ENCODE measurements at regions not wholly inside any gene's neighbourhood (a gene's known extent, or its start where the extent isn't known, plus 50 kb on each side); places are given as distances from the start of the nearest gene placed in this dataset.

DNA sequence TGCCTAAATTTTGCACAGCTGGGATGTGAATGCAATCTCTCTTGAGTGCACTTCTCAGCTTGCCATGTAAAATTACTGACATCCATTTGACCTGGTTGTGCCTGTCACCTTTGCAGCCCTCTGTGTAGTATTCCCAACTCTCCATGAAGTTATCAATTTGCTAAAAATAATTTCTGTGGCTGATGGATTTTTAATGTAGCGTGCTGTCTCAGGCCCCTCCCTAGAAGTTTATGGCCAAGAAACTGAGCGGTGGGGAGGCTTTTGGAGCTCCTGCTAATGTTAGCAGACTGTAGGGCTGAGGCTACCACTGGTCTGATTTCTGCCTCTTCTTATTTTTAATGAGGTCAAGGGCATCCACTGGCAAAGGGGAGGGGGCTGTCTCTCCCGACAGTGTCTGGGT is 577.0 kb upstream of the DPP6 start:
- no peak overlapping the region for H3K27ac Mint-ChIP-seq
- H3K4me1 Mint-ChIP-seq = no peaks in the 10 kb centered on the region
- no peak overlapping the region for H3K4me3 Mint-ChIP-seq
- peaks cover 11 to 34% (median 18%) of the 10 kb centered on the region in 6 donors for H3K9me3 Mint-ChIP-seq
- peaks cover 0 to 4% (median 2%) of the 10 kb centered on the region in 3 donors for H3K27me3 Mint-ChIP-seq (ENCODE audit: low read depth in 3 of 3)
- no peaks in the 10 kb centered on the region for H3K36me3 Mint-ChIP-seq
- no peak for DNase-seq

DNA sequence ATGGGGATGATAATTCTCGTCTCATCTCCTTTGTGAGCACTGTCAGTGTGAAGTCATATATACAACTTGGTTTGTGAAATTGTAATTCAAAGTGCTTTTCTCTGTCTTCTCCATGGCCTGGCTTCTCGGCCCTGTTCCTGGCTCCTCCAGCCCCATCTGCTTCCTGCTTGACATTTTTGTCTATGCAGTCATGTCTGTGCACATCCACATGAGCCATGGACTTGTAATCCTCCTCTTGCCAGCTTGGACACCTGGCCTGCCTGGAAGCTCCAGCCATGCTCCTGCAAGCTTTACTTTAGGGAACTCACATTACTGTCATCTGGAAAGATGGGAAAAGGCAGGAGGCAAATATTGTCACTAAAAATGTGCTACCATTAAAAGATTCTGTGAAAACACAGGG is 576.0 kb upstream of the DPP6 start:
- H3K27me3 Mint-ChIP-seq (ENCODE audit: low read depth in 3 of 3) = peaks cover 0 to 2% (median 2%) of the 10 kb centered on the region in 3 donors
- no peak for DNase-seq
- peaks cover 5 to 27% (median 13%) of the 10 kb centered on the region in 6 donors for H3K9me3 Mint-ChIP-seq
- no peak overlapping the region for H3K4me3 Mint-ChIP-seq
- no peaks in the 10 kb centered on the region for H3K36me3 Mint-ChIP-seq
- H3K4me1 Mint-ChIP-seq = no peaks in the 10 kb centered on the region
- no peak overlapping the region for H3K27ac Mint-ChIP-seq

DNA sequence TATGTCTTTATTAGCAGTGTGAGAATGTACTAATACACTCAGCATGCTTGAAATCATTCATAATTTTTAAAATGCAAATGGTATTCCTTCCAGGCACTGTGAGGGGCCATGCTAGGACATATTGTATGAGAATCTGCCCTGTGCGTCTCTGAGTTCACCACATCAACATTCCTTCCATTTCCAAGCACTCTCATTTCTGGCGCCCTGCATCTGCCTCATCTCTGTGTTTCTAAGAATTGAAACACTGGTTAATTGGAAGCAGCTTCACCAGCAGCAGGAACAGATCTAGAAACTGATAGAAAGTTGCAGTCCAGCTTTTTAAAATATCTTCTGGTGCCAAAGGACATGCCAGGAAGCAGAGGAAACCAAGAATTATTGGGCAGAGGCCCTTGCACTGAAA is 555.9 kb upstream of the DPP6 start:
- Mint-ChIP-seq H3K9me3 (peaks cover 6 to 48% (median 14%) of the 10 kb centered on the region in 6 donors), H3K4me3 (no peak overlapping the region), H3K27me3 (ENCODE audit: low read depth in 3 of 3) (peaks cover 0 to 2% (median 0%) of the 10 kb centered on the region in 3 donors), H3K27ac (no peak overlapping the region), H3K36me3 (no peaks in the 10 kb centered on the region), H3K4me1 (no peaks in the 10 kb centered on the region)
- DNase-seq = no peak

DNA sequence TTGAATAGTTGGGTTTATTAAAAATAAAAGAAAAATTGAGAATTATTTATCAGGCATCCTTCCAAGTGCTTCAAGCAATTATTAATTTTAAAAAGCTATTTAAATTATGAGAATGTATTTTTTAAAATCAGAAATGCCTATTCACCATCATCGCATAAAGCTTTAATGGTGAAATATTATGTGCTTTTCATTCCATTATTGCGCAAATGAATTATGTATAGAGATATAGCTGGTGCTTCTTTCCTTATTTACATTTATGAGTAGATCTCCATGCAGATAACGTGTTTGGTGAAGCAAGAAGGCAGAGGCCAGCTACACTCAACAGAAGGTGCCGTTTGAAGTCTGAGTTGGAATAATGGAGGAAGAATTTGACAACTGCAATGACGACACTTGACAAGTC is 549.1 kb upstream of the DPP6 start:
- Mint-ChIP-seq H3K4me1 (no peaks in the 10 kb centered on the region), H3K9me3 (peaks cover 5 to 35% (median 8%) of the 10 kb centered on the region in 6 donors), H3K36me3 (no peaks in the 10 kb centered on the region), H3K4me3 (no peak overlapping the region), H3K27me3 (ENCODE audit: low read depth in 3 of 3) (no peaks in the 10 kb centered on the region), H3K27ac (no peak overlapping the region)
- DNase-seq = no peak

DNA sequence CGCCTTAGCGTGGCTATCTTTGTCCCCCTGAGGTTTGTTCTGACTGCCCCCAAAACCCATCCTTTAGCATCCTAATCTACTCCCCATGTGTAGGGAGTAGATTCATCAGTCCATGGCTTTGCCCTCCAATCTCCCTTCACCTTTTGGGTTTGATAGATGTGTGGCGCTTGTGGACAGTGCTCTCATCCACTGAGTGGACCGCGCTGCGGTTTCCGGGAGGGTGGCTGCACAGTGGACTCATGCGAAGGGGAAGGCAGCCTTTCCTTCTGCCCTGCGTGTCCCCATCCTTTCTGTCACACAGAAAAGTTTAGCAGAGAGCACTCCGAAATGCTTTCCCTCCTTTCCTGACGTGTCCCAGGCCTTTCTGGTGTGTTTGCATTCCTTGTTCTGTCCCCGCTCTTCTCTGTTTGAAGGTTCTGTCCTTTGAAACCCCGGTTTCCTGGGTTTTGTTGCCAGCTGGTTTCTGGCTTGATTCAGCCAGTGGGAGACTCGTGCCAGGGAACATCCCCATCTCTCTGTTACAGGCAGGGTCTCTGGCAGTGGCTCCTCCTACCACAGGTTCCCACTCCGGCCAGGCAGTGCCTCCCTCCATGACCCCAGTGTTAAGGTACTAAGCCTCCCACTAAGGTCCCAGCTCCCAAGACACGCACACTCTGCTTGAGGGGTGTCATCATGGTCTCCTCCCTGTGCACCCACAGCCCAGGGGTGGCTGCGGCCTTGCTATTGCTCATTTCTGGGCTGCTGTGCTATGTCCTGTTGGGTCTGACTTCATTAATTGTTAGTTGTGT is 547.7 kb upstream of the DPP6 start:
- Mint-ChIP-seq H3K4me3 (no peak overlapping the region), H3K4me1 (no peaks in the 10 kb centered on the region), H3K36me3 (no peaks in the 10 kb centered on the region), H3K9me3 (peaks cover 3 to 34% (median 6%) of the 10 kb centered on the region in 6 donors), H3K27me3 (ENCODE audit: low read depth in 3 of 3) (no peaks in the 10 kb centered on the region), H3K27ac (no peak overlapping the region)
- DNase-seq = no peak

DNA sequence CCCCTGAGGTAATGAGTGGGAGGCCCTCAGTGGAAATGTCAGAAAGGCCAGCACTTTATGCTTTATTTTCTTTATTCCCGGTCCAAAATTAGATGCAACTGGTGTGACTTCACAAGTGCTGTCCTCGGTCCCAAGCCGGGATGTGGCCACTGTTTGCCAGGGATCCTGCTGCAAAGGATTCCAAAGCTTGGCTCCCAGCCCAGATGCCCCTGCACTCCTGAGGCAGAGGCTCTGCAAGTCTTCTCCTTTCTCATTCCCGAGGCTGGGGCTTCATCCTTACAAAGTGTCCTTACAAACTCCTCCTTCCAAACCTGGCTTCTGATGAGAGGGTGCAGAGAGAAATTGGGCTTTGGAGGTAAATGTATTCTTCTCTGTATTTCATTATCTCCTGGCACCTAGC is 544.3 kb upstream of the DPP6 start:
- no peak overlapping the region for H3K4me3 Mint-ChIP-seq
- H3K27me3 Mint-ChIP-seq (ENCODE audit: low read depth in 3 of 3) = peaks cover 0 to 2% (median 0%) of the 10 kb centered on the region in 3 donors
- DNase-seq = no peak
- H3K4me1 Mint-ChIP-seq = no peaks in the 10 kb centered on the region
- peaks cover 0 to 23% (median 7%) of the 10 kb centered on the region in 6 donors for H3K9me3 Mint-ChIP-seq
- no peaks in the 10 kb centered on the region for H3K36me3 Mint-ChIP-seq
- H3K27ac Mint-ChIP-seq = no peak overlapping the region

DNA sequence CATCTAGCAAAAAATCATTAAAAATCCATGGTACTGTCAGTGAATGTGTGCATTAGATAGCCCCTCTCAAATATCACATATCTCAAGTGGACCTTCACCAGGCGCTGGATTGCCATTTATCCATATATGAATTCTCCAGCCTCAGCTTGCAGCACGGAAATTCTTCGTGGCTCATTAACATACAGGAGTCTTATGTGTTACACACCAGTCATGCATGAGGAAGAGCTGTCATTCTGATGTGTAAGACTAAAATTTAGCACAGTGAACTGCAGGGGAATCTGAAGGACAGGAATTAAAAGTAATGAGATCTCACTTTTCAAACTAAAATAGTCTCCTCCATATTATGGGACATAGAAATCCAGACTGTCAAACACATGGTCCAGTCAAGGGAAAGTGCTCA is 542.4 kb upstream of the DPP6 start:
- H3K9me3 Mint-ChIP-seq = peaks cover 5 to 24% (median 8%) of the 10 kb centered on the region in 6 donors
- H3K36me3 Mint-ChIP-seq = no peaks in the 10 kb centered on the region

DNA sequence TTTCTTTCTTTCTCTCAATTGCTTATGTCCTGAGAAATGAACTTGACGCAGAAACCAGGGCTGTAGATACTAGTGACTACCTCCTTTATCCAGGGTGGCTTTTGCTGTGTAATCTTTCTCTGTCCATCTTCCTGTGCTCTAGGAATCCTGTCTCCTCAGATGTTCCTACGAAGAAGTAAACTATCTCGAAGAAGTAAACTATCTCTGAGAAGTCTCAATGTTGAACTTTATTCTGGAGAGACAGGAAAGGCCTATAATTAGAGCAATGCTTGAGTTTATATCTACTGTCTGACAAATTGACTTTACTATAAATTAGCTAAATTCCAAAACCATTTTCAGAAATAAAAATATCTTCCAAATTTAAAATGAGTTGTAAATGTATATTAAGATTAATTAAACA is 541.5 kb upstream of the DPP6 start:
- Mint-ChIP-seq H3K36me3 (no peaks in the 10 kb centered on the region), H3K27ac (no peak overlapping the region), H3K27me3 (ENCODE audit: low read depth in 3 of 3) (peaks cover 0 to 2% (median 0%) of the 10 kb centered on the region in 3 donors), H3K9me3 (peaks cover 2 to 30% (median 7%) of the 10 kb centered on the region in 6 donors), H3K4me1 (no peaks in the 10 kb centered on the region), H3K4me3 (no peak overlapping the region)
- DNase-seq = no peak

More for the DNA sequence above, 542.4 kb upstream of the DPP6 start:
- H3K27ac Mint-ChIP-seq = no peak overlapping the region
- H3K4me1 Mint-ChIP-seq = no peaks in the 10 kb centered on the region
- H3K4me3 Mint-ChIP-seq = no peak overlapping the region
- H3K27me3 Mint-ChIP-seq (ENCODE audit: low read depth in 3 of 3) = peaks cover 0 to 2% (median 0%) of the 10 kb centered on the region in 3 donors
- DNase-seq = no peak

DNA sequence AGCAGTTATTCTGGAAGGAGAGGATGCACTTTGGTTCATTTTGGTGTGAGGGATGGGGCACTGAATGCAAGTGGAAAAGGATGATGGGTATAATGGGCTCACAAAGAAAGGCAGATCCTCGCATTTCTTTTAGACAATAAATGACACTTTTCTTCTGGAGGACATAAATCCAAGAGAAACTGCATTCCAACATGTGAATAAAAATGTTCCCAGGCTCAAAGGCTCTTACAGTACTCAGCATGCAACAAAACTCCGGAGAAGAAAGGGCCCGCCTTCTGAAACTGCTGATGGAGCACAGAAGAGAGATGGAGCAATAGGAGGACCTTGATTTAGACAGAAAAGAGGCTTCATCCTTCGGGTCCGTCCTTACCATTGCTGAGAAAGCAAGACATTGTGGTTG is 538.2 kb upstream of the DPP6 start:
- H3K4me3 Mint-ChIP-seq = no peak overlapping the region
- peaks cover 0 to 2% (median 0%) of the 10 kb centered on the region in 3 donors for H3K27me3 Mint-ChIP-seq (ENCODE audit: low read depth in 3 of 3)
- H3K27ac Mint-ChIP-seq = no peak overlapping the region
- DNase-seq = no peak
- H3K9me3 Mint-ChIP-seq = peaks cover 6 to 49% (median 14%) of the 10 kb centered on the region in 6 donors
- H3K4me1 Mint-ChIP-seq = no peaks in the 10 kb centered on the region
- no peaks in the 10 kb centered on the region for H3K36me3 Mint-ChIP-seq

DNA sequence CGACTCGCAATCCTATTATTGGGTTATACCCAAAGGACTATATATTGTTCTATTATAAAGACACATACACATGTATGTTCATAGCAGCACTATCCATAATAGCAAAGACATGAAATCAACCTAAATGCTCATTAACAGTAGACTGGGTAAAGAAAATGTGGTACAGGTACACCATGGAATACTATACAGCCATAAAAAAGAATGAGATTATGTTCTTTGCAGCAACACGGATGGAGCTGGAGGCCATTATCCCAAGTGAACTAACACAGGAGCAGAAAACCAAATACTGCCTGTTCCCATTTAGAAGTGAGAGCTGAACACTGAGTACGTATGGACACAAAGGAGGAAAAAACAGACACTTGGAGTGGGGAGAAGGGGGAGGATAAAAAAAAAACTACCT is 536.8 kb upstream of the DPP6 start:
- peaks cover 13 to 56% (median 18%) of the 10 kb centered on the region in 6 donors for H3K9me3 Mint-ChIP-seq
- no peaks in the 10 kb centered on the region for H3K36me3 Mint-ChIP-seq
- H3K27ac Mint-ChIP-seq = no peak overlapping the region
- no peak for DNase-seq
- no peak overlapping the region for H3K4me3 Mint-ChIP-seq
- no peaks in the 10 kb centered on the region for H3K4me1 Mint-ChIP-seq
- peaks cover 0 to 2% (median 0%) of the 10 kb centered on the region in 3 donors for H3K27me3 Mint-ChIP-seq (ENCODE audit: low read depth in 3 of 3)

DNA sequence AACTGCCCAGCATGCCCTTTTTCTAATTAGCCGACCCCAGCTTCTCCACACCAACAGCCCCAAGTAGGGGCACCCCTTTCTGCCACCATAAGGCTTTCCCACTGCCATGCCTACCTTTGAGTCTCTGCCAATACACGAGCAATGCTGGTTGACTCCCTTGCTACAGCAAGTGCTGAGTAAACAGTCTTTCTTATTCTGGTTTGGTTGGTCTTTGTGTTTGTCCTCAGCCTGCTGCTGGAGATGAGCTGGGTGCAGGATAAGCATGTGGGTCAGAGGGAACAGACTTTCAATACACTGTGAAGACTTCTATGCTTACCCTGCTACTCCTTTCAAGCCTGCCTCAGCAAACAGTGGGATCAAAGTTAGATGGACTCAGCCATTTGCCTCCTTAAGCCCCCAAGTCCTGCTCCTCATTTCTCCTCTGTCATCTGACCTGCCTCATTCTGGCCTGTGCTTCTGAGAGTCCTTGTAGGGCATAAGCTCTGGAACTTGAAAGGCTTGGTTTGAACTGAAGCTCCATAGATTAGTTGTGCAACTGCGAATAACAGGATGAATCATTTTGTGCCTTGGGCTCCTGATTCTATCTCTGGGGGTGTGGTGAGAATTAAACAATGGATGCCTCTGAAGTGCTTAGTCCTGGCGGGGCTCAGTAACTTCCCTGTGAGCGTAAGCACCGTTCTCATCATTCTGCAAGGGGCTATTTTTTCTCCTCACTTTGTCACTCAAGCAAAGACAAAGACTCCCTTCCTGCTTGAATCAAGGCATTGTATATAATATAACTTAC is 533.8 kb upstream of the DPP6 start:
- H3K9me3 Mint-ChIP-seq = peaks cover 11 to 66% (median 22%) of the 10 kb centered on the region in 6 donors
- no peaks in the 10 kb centered on the region for H3K4me1 Mint-ChIP-seq
- H3K4me3 Mint-ChIP-seq = no peak overlapping the region
- no peak for DNase-seq
- H3K27me3 Mint-ChIP-seq (ENCODE audit: low read depth in 3 of 3) = no peaks in the 10 kb centered on the region
- H3K27ac Mint-ChIP-seq = no peak overlapping the region
- no peaks in the 10 kb centered on the region for H3K36me3 Mint-ChIP-seq

DNA sequence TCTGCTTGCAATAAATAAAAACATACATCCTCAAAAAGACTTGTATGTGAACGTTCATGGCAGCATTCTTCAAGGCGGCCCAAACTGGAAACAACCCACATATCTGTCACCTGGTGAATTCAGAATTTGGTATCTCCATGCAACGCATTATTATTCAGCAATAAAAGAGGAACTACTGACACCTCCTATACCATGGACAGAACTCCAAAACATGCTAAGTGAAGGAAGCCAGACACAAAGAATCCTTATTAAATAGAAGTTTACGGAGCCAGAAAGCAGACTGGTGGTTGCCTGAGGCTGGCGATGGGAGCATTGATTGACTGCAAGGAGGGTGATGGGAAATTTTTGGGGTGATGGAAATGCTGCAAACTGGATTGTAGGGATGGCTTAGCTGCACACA is 530.8 kb upstream of the DPP6 start:
- H3K36me3 Mint-ChIP-seq = no peaks in the 10 kb centered on the region
- H3K27ac Mint-ChIP-seq = no peak overlapping the region
- no peak overlapping the region for H3K4me3 Mint-ChIP-seq
- no peaks in the 10 kb centered on the region for H3K4me1 Mint-ChIP-seq
- no peak for DNase-seq
- H3K9me3 Mint-ChIP-seq = peaks cover 9 to 50% (median 17%) of the 10 kb centered on the region in 6 donors
- H3K27me3 Mint-ChIP-seq (ENCODE audit: low read depth in 3 of 3) = no peaks in the 10 kb centered on the region

DNA sequence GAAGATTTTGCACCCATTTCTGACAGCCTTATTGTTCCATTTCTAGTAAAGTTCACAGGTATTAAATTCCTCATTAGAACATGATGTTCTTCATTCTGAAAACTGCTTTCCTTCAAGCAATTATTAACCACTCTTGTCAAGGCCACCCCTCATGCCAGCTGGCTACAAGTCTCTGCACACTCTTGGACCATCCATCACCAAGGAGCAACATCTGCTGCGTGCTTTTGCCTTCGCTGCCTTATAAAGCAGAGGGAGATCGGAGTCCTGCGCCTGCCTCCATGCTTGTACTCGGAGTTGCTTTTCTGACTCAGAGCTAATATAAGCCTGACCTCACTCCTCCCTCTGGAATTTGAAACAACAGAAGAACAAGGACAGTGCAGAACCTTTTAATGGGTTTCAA is 529.9 kb upstream of the DPP6 start:
- Mint-ChIP-seq H3K4me1 (no peaks in the 10 kb centered on the region), H3K9me3 (peaks cover 13 to 45% (median 17%) of the 10 kb centered on the region in 6 donors), H3K27ac (no peak overlapping the region), H3K4me3 (no peak overlapping the region), H3K36me3 (no peaks in the 10 kb centered on the region), H3K27me3 (ENCODE audit: low read depth in 3 of 3) (no peaks in the 10 kb centered on the region)
- no peak for DNase-seq

DNA sequence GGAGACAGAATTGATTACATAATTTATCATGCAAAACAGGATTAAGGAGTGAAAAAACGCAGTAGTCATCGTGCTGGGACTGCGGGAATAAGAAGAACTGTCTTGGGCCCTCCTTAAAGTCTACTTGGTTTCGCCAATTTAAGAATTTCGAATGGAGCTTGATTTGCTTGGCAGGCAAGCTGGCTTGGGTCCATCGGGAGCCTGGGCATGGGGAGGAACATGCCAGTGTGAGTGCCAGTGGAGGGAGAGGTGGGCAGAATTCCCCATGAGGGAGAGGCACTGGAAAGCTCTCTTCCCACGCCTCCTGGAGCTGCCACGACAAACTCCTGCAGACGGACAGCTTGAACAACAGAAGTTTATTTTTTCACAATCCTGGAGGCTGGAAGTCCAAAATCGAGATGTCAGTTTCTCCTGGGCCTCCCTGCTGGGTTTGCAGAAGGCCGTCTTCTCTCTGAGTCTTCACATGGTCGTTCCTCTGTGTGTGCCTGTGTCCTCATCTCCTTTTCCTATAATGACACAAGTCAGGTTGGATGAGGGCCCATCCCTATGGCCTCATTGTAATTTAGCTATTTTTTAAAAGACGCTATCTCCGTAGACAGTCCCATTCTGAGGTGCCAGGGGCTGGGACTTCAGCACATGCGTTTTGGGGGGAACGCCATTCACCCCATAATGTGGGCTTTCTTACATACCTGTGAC is 528.7 kb upstream of the DPP6 start:
- Mint-ChIP-seq H3K27ac (no peak overlapping the region), H3K9me3 (peaks cover 11 to 43% (median 17%) of the 10 kb centered on the region in 6 donors), H3K4me1 (no peaks in the 10 kb centered on the region), H3K4me3 (no peak overlapping the region), H3K27me3 (ENCODE audit: low read depth in 3 of 3) (peaks cover 0 to 1% (median 0%) of the 10 kb centered on the region in 3 donors), H3K36me3 (no peaks in the 10 kb centered on the region)
- no peak for DNase-seq

Data from immature natural killer cell (primary cell).